ENCODE measurements at regions not wholly inside any gene's neighbourhood (a gene's known extent, or its start where the extent isn't known, plus 50 kb on each side); places are given as distances from the start of the nearest gene placed in this dataset.
"Not testable (repeated sequence)": the region's sequence is repeated elsewhere in the genome, so short reads cannot be mapped to it uniquely, and the experiment has no call there.

DNA sequence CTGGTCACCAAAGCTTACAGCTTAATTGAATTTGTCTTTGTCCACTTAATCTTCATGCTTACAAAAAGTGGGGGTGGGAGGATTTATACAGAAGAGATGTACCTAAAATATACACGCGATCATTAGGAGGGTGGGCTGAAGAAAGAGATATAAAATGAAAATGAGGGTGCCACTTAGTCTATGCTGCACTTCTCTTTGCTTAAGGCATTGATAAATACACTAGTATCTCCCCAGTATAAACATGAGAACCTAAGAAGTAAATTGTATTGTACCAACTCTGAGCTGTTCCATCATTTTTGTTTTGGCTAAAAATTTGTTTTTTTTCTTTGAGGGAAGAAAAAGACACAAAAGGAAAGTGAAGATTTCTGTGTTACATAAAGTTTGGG is 170.8 kb upstream of the ZNF217 start:
- no peak for DNase-seq

DNA sequence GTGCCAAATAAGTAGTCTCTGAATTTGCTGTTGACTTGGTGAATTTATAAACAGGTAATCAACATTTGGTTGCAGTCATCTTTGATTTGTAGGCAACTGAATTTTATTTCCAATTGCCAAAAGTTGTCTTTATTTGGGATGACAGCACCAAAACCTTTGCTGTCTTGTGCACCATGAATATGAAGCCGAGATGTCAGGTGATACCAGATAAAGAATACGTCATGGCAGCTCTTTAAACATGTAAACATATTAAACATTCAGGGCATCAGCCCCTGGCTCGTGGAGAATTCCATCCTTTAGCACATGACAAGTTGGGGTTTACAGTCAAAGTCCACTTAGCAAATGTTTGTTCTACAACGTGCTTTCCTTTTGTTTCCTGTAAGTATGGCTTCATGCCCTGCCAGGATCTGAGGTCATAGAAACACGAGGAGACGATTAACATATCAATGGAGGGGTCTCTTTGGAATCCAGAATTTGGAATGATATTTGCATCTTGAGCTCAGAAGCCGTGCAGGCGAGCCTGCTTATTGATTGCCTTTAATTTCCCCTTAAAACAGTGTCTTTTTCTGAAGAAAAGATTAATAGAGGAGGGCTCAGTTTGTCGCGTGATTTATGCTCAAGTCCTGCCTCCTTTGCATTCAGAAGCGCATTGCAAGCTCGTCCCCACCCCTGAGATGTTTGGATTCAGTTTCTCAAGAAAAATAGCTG is 170.2 kb upstream of the ZNF217 start:
- DNase-seq, result peak; percentile 87

DNA sequence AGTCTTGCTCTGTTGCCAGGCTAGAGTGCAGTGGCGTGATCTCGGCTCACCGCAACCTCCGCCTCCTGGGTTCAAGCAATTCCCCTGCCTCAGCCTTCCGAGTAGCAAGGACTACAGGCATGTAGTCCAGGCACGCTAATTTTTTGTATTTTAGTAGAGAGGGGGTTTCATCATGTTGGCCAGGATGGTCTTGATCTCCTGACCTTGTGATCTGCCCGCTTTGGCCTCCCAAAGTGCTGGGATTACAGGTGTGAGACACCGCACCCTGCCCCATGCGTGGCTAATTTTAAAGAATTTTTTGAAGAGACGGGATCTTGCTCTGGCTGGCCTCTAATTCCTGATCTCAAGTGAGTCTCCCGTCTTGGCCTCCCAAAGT is 168.8 kb upstream of the ZNF217 start:
- DNase-seq, result not testable (repeated sequence)

DNA sequence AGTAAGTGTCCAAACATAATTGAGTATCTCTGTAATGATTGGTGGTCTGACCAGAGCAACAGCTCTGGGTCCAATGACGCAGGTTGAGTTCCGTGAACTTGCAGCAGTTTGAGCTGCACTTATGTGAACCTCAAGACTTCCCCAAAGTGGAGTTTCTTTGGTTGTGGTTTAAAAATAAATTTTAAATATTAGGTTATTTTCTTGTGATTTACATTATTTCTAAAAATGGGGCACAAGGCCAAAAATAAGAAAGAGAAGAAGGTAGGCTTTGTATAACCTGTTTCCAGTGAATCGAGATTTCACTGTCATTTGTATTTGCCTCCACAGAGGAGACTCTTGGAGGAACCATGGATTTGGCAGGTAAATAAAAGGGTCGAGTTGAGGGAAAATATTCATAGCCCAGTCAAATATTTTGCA is 166.4 kb upstream of the ZNF217 start:
- no peak for DNase-seq

DNA sequence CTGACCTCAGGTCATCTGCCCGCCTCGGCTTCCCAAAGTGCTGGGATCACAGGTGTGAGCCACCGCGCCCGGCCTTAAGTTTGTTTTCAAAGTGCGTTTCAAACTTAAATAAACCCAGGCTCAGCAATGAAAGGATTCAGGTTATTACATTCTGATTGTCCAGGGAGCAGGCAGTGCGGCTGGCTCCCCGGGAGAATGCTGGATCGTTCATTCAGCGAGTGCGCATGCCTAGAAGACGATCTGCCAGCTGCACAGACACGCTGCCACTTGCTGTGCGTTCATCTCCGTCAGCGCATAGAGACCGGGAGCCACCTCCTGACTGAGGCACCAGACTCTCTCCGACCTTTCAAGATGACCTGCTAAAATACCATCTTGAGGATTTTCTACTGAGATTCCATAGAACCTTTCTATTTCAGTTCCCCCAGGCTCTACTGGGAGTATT is 163.9 kb upstream of the ZNF217 start:
- peak; percentile 40 for DNase-seq

DNA sequence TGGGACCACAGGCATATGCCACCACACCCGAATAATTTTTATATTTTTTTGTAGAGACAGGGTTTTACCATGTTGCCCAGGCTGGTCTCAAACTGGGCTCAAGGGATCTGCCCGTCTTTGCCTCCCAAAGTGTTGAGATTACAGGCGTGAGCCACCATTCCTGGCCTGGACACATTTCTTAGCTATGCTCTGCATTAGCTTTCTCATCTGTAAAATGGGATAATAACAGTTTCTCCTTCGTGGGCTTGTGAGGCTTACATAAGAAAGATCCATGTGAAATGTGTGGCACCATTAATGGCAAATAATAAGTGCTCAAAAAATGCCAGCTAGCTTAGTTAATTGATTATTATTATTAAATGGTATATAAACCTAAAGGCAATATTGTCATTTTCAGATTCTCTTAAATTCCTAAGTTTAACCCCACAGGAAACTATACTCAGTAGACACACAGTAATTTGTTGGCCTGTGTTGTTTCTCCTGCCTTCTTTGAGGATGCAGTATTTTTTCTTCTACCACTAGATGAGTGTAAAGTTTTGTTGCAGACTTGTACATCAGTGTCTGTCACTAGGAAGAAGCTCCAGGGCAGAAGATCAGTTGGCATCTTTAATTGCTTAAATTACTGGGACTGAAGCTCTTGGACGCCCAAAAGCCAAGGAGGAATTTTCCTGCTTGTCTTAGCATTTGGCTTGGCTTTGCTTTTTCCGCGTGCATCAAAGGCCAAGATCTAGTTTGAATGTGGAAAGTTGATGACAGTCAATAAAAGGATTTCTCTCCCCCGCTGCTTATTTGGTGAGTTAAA is 162.3 kb upstream of the ZNF217 start:
- no peak for DNase-seq

DNA sequence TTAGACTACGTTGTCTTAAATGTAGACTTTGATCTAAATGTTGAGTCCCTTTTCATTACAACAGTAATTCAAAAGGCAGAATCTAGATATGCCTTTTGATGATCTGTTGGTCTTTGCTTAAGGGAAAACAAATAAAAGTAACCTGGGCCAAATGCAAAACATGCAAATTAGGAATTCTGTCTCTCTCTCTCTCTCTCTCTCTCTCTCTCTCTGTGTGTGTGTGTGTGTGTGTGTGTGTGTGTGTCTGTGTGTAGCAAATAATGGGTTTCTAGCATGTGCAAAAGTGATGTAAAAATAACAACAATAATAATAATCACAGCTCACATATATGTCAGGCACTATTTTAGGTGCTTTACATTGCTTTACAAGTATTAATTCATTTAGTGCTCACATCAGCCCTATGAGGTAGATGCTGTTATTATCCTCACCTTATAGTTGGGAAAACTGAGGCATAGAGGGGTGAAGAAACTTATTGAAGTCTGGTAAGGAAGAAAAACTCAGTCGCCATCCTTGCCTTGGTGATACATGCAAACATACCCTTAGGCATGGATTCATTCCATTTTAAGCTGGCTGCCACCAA is 160.3 kb upstream of the ZNF217 start:
- DNase-seq, result no peak

DNA sequence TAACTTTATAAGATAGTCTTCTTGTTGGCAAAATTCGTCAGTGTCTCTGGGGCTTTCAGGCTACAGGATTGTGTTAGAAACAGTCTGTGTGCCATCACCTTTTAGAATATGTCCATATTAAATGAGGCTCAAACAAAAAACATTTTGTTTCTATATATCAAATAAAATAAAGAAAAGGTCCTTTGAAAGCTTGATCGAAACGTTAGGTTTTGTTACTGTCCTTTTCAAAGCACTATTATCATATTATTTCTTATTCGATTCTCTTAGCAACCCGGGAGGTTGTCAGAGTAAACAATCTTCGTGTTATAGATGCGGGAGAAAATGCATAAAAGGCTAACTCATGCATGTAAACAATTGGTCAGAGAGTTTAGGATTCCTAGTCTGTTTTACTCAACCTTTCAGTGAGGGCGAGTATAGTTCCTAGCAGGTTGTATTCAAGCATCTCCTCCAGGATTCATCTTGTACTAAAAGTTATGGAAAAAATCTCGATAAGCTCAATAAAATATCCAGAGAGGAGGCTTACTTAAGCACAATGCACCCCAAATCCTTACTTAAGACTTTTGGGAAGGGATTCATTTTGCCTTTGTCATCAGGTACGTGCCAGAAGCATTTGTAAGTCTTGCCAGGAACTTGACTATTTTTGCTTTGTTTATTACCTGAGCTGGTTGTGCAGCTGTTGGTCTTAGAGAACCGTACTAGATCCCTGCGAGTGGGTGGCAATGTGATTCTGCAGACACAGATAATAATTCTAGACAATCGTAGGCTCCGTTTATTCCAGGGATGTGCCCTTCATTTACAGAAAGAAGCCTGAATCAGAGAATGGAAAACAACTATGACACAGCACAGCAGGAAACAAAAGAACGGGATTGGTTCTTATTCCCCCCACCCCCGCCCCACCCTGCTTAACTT is 159.6 kb upstream of the ZNF217 start:
- DNase-seq, result no peak

DNA sequence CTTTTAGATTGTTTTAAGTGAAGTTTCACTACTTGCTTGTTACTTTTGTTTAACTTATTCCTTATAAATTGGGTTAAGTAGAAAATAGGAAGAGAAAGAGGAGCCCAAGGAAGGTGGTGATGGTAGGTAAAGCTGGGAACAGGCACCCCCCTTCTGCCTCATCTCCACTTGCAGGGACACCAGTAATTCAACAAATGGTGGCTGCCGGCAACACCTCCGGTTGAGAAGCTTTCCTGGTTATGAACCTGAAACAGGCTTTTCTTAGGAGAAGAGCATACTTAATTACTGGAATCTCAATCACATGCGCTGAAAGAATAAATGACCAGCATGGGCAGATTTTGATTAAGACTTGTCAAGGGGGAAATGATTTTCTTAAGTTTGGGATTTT is 158.9 kb upstream of the ZNF217 start:
- no peak for DNase-seq

DNA sequence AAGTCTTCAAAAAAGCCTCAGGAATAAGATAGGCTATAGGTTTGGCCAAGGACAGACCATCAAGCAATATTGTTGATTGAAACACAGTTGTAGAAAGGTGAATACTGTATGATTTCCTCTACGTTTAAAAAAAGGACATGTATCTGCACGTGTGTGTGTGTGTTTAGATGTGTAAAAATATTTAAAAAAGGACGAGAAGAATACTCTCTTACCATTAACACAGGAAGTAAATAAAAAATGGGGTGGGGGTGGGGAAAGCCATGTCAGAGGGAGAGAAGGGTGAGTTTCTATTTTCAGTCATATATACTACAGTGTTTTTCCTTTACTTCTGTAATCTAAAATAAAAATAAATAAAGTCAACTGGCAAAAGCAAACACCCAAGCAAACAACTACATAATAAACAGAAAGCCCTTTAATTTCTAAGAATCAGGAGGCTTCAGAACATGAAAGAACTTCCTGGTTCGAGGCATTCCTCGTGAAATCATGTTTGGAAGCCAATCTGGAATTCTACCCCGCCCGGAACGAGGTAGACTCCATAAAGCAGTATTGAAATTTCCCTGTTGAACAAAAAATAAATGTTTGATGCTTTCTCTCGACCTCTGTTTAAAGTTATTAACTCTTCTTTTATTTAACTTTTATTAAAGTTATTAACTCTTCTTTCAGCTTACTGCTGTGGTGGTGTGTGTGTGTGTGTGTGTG is 158.1 kb upstream of the ZNF217 start:
- no peak for DNase-seq

DNA sequence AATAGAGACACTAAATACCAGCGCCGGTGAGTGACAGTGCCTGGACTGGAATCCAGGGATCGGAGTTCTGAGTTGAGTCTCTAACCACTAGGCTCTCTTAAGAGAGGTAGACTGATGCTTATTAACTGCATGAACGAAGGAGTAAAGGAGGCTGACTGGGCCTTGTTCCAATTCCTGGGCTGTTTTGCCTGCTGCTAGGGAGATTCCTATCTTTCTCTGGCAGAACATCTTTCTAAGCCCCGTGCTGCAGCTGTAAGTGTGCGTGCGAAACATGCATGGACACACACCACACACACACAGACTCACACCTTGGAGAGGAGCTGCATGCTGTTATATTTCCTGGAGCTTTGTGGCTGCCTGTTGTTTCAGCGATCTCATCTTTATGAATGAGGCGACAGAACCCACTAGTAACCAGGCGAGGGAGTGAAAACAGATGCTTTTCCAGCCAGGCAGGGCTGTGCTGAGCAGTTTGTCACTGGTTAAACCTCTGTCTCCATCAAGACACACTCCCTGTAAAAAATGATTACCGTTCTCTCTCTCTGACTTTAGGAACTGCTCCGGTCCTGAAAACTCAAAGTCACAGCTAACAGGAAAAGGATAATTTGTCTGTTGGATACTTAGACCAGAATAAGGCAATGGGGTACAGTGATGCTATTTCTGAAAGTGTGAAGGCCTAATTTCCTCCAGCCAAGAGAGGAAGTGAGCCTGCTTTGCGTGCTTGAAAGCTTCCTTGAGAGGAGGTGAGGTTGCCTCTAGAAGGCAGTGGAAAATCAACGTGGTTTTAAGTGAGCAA is 157.4 kb upstream of the ZNF217 start:
- DNase-seq, result no peak

DNA sequence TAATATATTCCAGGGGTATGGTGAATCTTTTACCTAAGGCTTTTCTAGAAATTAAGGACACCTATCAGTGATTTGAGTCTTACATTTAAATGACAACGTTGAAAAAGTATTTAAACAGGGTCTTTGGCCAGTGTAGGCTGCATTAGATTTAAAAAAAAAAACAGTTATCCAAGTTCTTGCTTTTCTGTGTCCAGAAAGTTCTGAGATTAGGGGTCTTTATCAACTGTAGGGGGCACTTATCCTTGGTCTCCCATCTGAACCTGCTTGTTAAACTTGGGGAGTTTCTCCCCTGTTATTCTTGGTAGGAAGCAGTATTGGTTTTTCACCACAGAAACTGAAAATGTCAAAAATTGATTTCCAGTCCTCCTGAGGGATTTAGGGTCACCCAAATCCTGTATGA is 155.9 kb upstream of the ZNF217 start:
- no peak for DNase-seq

DNA sequence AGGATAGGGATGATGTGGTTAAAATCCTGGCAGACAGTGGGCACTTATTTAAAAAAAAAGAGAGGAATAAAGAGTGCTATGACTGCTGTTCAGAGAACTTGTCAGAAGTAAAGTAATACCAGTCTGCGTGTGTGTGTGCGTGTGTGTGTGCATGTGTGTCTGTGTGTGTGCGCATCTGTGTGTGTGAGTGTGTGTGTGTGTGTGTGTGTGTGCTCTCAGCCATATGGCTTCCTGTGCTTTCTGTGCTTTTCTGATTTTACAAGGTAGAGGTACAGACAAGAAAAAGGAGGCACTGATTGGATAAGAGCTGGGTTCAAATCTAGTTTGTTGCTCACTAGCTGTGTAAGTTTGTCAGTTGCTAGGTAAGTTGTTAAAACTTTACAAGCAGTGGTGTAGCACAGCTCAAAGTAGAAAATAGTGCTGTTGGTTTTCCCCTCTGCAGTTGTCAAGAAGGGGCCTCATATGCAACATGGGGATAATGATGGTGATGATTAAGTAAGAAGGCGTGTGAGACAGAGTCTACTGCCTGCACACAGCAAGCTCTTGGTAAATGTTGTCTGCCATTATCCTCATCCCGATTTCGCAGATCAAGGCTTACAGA is 155.3 kb upstream of the ZNF217 start:
- DNase-seq, result no peak

DNA sequence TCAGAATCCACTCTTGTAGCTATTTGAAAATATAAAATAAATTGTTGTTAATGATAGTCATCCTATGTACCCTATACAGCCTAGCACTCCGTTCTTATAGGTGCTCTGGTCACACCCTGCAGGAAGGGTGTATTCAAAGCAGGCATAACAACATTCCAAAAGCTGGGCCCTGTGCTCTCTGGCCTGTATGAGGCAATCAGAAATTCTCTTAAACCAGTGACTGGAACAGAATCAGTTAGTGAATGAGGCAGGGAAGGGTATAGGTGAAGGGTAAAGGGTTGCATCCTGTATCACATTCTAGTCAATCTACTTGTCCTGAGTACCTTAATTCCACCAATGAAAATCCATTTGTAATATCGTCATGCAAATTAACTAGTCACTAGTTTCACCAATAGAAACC is 154.5 kb upstream of the ZNF217 start:
- no peak for DNase-seq

DNA sequence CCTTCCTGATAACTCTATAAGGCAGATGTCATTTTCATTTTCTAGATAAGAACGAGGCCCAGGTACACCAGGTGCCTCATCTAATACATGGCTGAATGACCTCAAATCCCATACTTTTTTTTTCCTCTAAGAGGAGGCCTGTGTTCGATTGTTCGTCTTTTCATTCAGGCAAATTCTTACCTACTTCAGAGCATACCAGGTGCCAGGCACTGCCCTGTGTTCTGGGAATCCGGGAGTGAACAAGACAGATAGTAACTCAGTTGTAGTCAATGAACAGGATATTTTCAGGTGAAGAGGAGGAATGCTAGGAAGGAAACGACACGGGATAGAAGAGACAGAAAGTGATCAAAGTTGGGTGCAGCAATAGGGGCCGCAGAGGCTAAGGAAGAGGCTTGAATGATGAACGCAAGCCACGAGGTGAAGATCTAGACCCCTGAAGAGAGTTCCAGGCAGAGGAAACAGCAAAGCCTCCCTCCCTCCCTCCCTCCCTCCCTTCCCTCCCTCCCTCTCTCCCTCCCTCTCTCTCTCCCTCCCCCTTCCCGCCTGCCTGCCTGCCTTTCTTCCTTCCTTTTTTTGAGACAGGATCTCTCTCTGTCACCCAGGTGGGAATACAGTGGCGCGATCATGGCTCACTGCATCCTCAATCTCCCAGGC is 150.1 kb upstream of the ZNF217 start:
- no peak for DNase-seq

DNA sequence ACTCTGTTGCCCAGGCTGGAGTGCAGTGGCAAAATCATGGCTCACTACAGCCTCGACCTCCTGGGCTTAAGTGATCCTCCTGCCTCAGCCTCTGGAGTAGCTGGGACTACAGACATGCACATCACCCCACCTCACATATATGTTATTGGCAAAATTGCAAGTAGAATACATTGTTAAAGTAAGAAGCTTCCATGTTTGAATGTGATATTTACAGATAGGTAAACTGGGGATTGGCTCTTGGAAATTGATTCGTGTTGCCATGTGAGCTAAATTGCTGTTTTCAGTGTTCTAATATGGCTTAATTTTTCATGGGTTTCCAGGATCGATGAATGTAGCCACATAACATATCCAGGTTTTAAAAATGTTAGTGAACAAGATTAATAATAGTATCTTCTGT is 149.0 kb upstream of the ZNF217 start:
- DNase-seq, result no peak

DNA sequence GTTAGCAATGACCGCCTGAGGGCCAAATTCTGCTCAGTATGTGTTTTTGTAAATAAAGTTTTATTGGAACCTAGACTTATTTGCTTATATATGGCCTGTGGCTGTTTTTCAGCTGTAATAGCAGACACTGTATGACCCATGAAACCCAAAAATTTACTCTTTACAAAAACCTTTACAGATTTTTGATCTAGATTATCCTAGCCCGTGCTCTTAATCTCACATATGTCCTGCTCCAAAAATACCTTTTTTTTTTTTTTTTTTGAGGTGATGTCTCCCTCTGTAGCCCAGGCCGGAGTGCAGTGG is 148.0 kb upstream of the ZNF217 start:
- DNase-seq, result no peak

DNA sequence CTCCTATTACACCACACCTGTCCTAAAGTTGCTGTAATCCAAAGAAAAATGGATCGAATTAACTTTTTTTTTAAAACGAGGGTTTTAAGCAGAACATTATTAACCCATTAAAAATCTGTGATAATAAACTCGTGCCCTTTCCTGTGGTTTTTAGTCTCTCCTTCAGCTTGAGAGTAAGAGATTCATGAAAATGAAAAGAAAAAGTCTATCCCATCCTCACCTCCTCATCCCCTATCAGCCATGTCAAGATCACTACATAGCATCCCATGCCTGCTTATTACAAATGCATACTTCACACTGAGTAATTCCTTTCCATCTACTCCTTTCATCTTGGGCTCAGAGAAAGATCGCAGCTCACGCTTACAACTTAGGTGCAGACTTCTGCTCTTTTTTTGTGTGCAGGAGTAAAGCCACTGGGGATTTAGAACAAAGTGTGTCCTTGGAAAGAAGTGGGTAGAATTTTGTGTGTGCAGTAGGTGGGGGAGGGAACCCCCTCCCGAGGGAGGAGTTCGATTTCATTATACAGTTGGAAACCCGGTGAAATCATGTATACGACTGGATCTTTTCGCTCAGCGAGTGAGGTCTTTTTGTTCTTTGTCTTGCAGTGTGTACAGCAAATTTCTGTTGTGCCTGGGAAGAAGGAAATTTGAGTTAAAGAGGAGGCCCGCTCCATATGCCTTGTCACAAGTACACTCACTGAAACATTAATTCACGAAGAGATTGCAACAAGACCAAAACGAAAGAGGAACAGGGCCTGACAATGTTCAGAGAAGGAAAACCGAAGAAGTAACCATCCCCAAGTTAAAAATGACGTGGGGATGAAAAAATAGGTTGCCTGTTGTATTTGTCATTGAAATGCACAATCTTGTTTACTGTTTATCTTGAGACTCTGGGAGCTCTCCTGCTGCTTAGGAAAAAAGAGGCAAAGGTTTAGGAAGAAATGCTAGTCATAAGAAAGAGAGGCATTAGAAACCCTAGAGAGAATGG is 146.5 kb upstream of the ZNF217 start:
- DNase-seq, result peak; percentile 65

DNA sequence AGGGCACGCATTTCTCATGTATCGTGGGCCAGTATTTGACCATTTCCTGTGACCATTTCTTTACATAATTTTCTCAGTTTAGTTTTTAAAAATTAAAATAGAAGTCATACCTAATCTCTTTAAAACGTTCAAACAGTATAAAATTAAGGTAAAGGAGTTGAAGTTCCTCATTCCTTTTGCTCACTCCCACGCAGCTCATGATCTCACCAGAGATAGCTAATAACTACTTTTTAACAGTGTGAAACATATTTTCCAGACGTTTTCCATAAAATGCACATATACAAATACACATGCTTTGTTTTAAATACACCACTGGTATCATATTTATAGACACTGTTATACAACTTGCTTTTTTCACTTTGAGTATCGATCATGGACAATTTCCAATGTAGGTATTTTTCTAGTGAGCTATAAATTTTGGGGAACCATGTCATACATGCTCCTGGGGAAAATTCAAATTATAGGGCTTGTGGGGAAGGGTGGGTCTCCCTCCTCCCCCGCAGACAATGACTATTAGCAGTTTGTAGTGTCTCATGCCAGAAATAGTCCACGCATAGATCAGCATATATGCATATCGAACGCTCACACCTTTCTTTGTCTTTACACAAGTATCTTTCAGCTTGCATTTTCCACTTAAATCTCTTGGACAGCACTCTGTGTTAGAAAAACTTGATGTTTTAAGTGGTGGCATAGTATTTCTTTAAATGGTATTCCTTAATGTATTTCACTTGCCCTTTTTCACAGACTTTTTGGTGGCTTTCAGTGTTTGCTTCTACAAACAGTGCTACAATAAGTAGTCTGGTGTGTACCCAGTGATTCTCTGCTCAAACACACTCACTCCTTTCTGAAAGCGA is 145.5 kb upstream of the ZNF217 start:
- DNase-seq, result peak; percentile 51

Measured in NCI-H510A treated with DMSO at 0.1 percent for 48 hours (cell line).